Liver (tissue), 7 donors: ENCODE measurements at regions not wholly inside any gene's neighbourhood (a gene's known extent, or its start where the extent isn't known, plus 50 kb on each side); places are given as distances from the start of the nearest gene placed in this dataset.

ENCODE experiments used
- DNase-seq: peaks from one replicate; pipeline ENCODE4 v3.0.0-alpha.2; 2017; ENCODE audit warnings: low spot score
- H3K27ac ChIP-seq, 2 donors: one replicate each; pipeline ENCODE4 v1.7.0; 2013; ENCODE audit warnings: inconsistent platforms in 2 of 2, low read length in 2 of 2, control low read depth in 1 of 2, low read depth in 1 of 2, mild to moderate bottlenecking in 1 of 2
- H3K27me3 ChIP-seq, 4 donors: one replicate each; pipeline versions ENCODE4 v1.6.1 to v1.7.0; 2013; ENCODE audit warnings: low read length in 3 of 4, inconsistent platforms in 1 of 4, mild to moderate bottlenecking in 1 of 4, moderate library complexity in 1 of 4; ENCODE audit not compliant: control insufficient read depth in 4 of 4, insufficient read depth in 4 of 4
- H3K36me3 ChIP-seq, 4 donors: one replicate each; pipeline versions ENCODE4 v1.6.1 to v1.7.0; 2013; ENCODE audit warnings: low read length in 3 of 4, mild to moderate bottlenecking in 3 of 4, low read depth in 1 of 4, moderate library complexity in 1 of 4; ENCODE audit not compliant: control insufficient read depth in 4 of 4, insufficient read depth in 3 of 4
- H3K4me1 ChIP-seq, 4 donors: one replicate each; pipeline versions ENCODE4 v1.6.1 to v1.7.0; 2013; ENCODE audit warnings: low read length in 3 of 4, mild to moderate bottlenecking in 3 of 4, moderate library complexity in 1 of 4; ENCODE audit not compliant: control insufficient read depth in 4 of 4, insufficient read depth in 4 of 4
- H3K4me3 ChIP-seq, 3 donors: one replicate each; pipeline versions ENCODE4 v1.6.1 to v1.7.0; 2013; ENCODE audit warnings: low read length in 3 of 3, control low read depth in 1 of 3, low read depth in 1 of 3, mild to moderate bottlenecking in 1 of 3
- H3K9ac ChIP-seq, 2 donors: one replicate each; pipeline ENCODE4 v1.7.0; 2013; ENCODE audit warnings: low read length in 2 of 2, mild to moderate bottlenecking in 2 of 2, moderate library complexity in 2 of 2, control low read depth in 1 of 2, low read depth in 1 of 2
- H3K9me3 ChIP-seq, 4 donors: one replicate each; pipeline versions ENCODE4 v1.6.1 to v1.7.0; 2013; ENCODE audit warnings: low read length in 3 of 4; ENCODE audit not compliant: control insufficient read depth in 4 of 4
- ATF3 ChIP-seq: IDR thresholded peaks from 2 replicates; pipeline ENCODE4 v1.6.1; 2016; ENCODE audit warnings: antibody characterized with exemption
- EGR1 ChIP-seq, 2 donors: IDR thresholded peaks; 2 replicates each; pipeline ENCODE4 v1.6.1; 2016 to 2018; ENCODE audit warnings: antibody characterized with exemption in 2 of 2, low read depth in 2 of 2
- FOXA1 ChIP-seq: IDR thresholded peaks from 2 replicates; pipeline ENCODE4 v1.6.1; 2016; ENCODE audit warnings: antibody characterized with exemption
- FOXA2 ChIP-seq: IDR thresholded peaks from 2 replicates; pipeline ENCODE4 v1.6.1; 2016; ENCODE audit warnings: antibody characterized with exemption
- GABPA ChIP-seq, 2 donors: IDR thresholded peaks in 1 of 2; conservative IDR thresholded peaks in 1 of 2; 2 replicates each; pipeline ENCODE4 v1.6.1; 2016; ENCODE audit warnings: antibody characterized with exemption in 2 of 2, mild to moderate bottlenecking in 1 of 2, moderate library complexity in 1 of 2
- HNF4A ChIP-seq, 2 donors: conservative IDR thresholded peaks; 2 replicates each; pipeline ENCODE4 v1.6.1; 2016; ENCODE audit warnings: antibody characterized with exemption in 2 of 2, mild to moderate bottlenecking in 2 of 2
- JUND ChIP-seq, 2 donors: IDR thresholded peaks; 2 replicates each; pipeline ENCODE4 v1.6.1; 2016; ENCODE audit warnings: antibody characterized with exemption in 2 of 2
- MAX ChIP-seq: IDR thresholded peaks from 2 replicates; pipeline ENCODE4 v1.6.1; 2016; ENCODE audit warnings: antibody characterized with exemption
- RAD21 ChIP-seq, 2 donors: IDR thresholded peaks; 2 replicates each; pipeline ENCODE4 v1.6.1; 2016; ENCODE audit warnings: antibody characterized with exemption in 2 of 2, mild to moderate bottlenecking in 2 of 2
- REST ChIP-seq: IDR thresholded peaks from 2 replicates; pipeline ENCODE4 v1.6.1; 2016; ENCODE audit warnings: antibody characterized with exemption, mild to moderate bottlenecking
- RXRA ChIP-seq, 2 donors: IDR thresholded peaks; 2 replicates each; pipeline ENCODE4 v1.6.1; 2017 to 2018; ENCODE audit warnings: antibody characterized with exemption in 2 of 2, mild to moderate bottlenecking in 1 of 2
- SP1 ChIP-seq: IDR thresholded peaks from 2 replicates; pipeline ENCODE4 v1.6.1; 2018; ENCODE audit warnings: antibody characterized with exemption, mild to moderate bottlenecking
- TAF1 ChIP-seq: conservative IDR thresholded peaks from 2 replicates; pipeline ENCODE4 v1.6.1; 2016; ENCODE audit warnings: antibody characterized with exemption, mild to moderate bottlenecking
- ZBTB33 ChIP-seq: IDR thresholded peaks from 2 replicates; pipeline ENCODE4 v1.6.1; 2016; ENCODE audit warnings: antibody characterized with exemption
- WGBS: extraction: QIAGEN DNeasy Blood & Tissue Kit; methylation state at CpG from one replicate; pipeline ENCODE4 v1.1.7; 2013; 5-methylcytosine and 5-hydroxymethylcytosine counted together
- donor health status: healthy.
- donor health status: healthy.
- donor health status: healthy.
- donor health status: healthy.

GRCh38 chr20:4559106-4559505 is 127.2 kb upstream of the PRNP start (continued):
- no peak for TF ChIP-seq REST
- TF ChIP-seq FOXA2, result no peak
- TF ChIP-seq SP1, result no peak
- TF ChIP-seq MAX, result no peak
- no peak for TF ChIP-seq ZBTB33

- no peak for DNase-seq
- Histone ChIP-seq H3K9me3 (no peaks in the 10 kb centered on the region), H3K4me1 (no peaks in the 10 kb centered on the region), H3K4me3 (no peak overlapping the region), H3K27me3 (peaks cover 0 to 12% (median 2%) of the 10 kb centered on the region in 4 donors), H3K9ac (no peak overlapping the region), H3K36me3 (no peaks in the 10 kb centered on the region), H3K27ac (no peak overlapping the region)
- TF ChIP-seq MAX, result no peak
- TF ChIP-seq JUND (IDR thresholded peaks at IDR 0.05), result no peak
- TF ChIP-seq TAF1, result no peak
- no peak for TF ChIP-seq RXRA (IDR thresholded peaks at IDR 0.05)
- no peak for TF ChIP-seq HNF4A (conservative IDR thresholded peaks at IDR 0.05)
- TF ChIP-seq ATF3, result no peak
- no peak for TF ChIP-seq GABPA (IDR thresholded peaks at IDR 0.05 in 1 of 2, conservative IDR thresholded peaks at IDR 0.05 in 1 of 2)
- TF ChIP-seq EGR1 (IDR thresholded peaks at IDR 0.05; ENCODE audit: low read depth in 2 of 2), result no peak
- no peak for TF ChIP-seq REST
- TF ChIP-seq RAD21 (IDR thresholded peaks at IDR 0.05), result no peak
- TF ChIP-seq FOXA2, result no peak
- no peak for TF ChIP-seq FOXA1
- 47% methylated on average over 4 of the region's 4 CpGs for WGBS
Observed at GRCh38 chr20:4556781-4557180, 129.5 kb upstream of the PRNP start.
